HCT116 (cell line): ENCODE measurements at regions not wholly inside any gene's neighbourhood (a gene's known extent, or its start where the extent isn't known, plus 50 kb on each side); places are given as distances from the start of the nearest gene placed in this dataset.

Experiments
- ATAC-seq: fragments of 200-7000 bp; cut with Tn5 transposase; 2 replicates; pipeline ENCODE4 v1.9.1; 2020; ENCODE audit warnings: mild to moderate bottlenecking, moderate library complexity
- BruUV-seq: library from RNA; stranded (reverse); fragments of 400-500 nt; replicated peaks from 2 replicates; lab custom pipeline; 2021; lab: Mats Ljungman, UMichigan
- CTCF ChIA-PET: fragments of 300-600 bp; sonication (Branson Sonifier 250); formaldehyde crosslinking; loops from one replicate; lab custom pipeline; 2021; ENCODE audit warnings: antibody characterized with exemption; lab: Charles Lee
- POLR2A ChIA-PET: fragments of 300-600, 350-600 bp; sonication (Branson Sonifier 250); formaldehyde crosslinking; loops from one replicate; lab custom pipeline; 2021; ENCODE audit warnings: antibody characterized with exemption; lab: Charles Lee
- RAD21 ChIA-PET, 2 experiments: fragments of 300-600 bp; sonication (Branson Sonifier 250); formaldehyde crosslinking; loops; one replicate each; lab custom pipeline; 2023; ENCODE audit warnings: low total read pairs in 2 of 2; ENCODE audit not compliant: uncharacterized antibody in 2 of 2, unreplicated experiment in 2 of 2, low non-redundant PET in 1 of 2; lab: Charles Lee
- DNase-seq: peaks from one replicate; pipeline ENCODE4 v3.0.0-alpha.2; 2010; ENCODE audit warnings: low read depth, low spot score
- H2AFZ ChIP-seq: fragments of 200-600 bp; shearing (Covaris generic), sonication (generic); 2 replicates; pipeline ENCODE4 v1.6.1; 2017; ENCODE audit warnings: low read depth, mixed run types, mixed read lengths, antibody characterized with exemption, low read length; ENCODE audit not compliant: poor library complexity, severe bottlenecking
- H3K27ac ChIP-seq: 2 replicates; pipeline ENCODE4 v1.5.1; 2012; ENCODE audit warnings: low read depth, low read length
- H3K27me3 ChIP-seq: fragments of 200-600 bp; sonication (generic); 2 replicates; pipeline ENCODE4 v1.6.1; 2016; ENCODE audit warnings: mixed run types, low read length, mixed read lengths; ENCODE audit not compliant: insufficient read depth
- H3K36me3 ChIP-seq, 2 experiments: fragments of 200-500 bp in 1 of 2; fragments of 200-600 bp in 1 of 2; sonication (Bioruptor generic) in 1 of 2; sonication (generic) in 1 of 2; 2 replicates each; pipeline versions ENCODE4 v1.5.1 to v1.6.1; 2014 to 2016; ENCODE audit warnings: low read length in 2 of 2, inconsistent platforms in 1 of 2, mixed read lengths in 1 of 2, mixed run types in 1 of 2; ENCODE audit not compliant: insufficient read depth in 2 of 2, control insufficient read depth in 1 of 2
- H3K4me1 ChIP-seq, 2 experiments: fragments of 200-600 bp in 1 of 2; sonication (generic) in 1 of 2; 2 replicates each; pipeline versions ENCODE4 v1.5.1 to v1.6.1; 2012 to 2017; ENCODE audit warnings: low read length in 2 of 2, inconsistent platforms in 1 of 2, mild to moderate bottlenecking in 1 of 2, mixed read lengths in 1 of 2, mixed run types in 1 of 2, moderate library complexity in 1 of 2; ENCODE audit not compliant: insufficient read depth in 2 of 2, control insufficient read depth in 1 of 2
- H3K4me2 ChIP-seq: fragments of 200-600 bp; sonication (generic); 2 replicates; pipeline ENCODE4 v1.6.1; 2017; ENCODE audit warnings: mixed run types, low read length, mixed read lengths
- H3K4me3 ChIP-seq, 2 experiments: fragments of 200-600 bp in 1 of 2; sonication (generic) in 1 of 2; replicated peaks in 1 of 2; 2 replicates each; pipeline ENCODE4 v1.5.1; 2011 to 2016; ENCODE audit warnings: low read length in 2 of 2, control low read depth in 1 of 2, low read depth in 1 of 2, mild to moderate bottlenecking in 1 of 2, mixed read lengths in 1 of 2, mixed run types in 1 of 2
- H3K79me2 ChIP-seq: fragments of 200-600 bp; sonication (generic); 2 replicates; pipeline ENCODE4 v1.6.1; 2017; ENCODE audit warnings: mild to moderate bottlenecking, mixed run types, low read length, moderate library complexity, mixed read lengths; ENCODE audit not compliant: insufficient read depth
- H3K9ac ChIP-seq: fragments of 200-600 bp; sonication (generic); 2 replicates; pipeline ENCODE4 v1.6.1; 2016; ENCODE audit warnings: low read length, mixed read lengths
- H3K9me2 ChIP-seq: fragments of 200-600 bp; sonication (generic), shearing (Covaris generic); 2 replicates; pipeline ENCODE4 v1.6.1; 2017; ENCODE audit warnings: mixed run types, mild to moderate bottlenecking, moderate library complexity; ENCODE audit not compliant: insufficient read depth
- H3K9me3 ChIP-seq, 2 experiments: fragments of 200-500 bp in 1 of 2; fragments of 200-600 bp in 1 of 2; sonication (Bioruptor generic) in 1 of 2; sonication (generic) in 1 of 2; 2 replicates each; pipeline ENCODE4 v1.6.1; 2014 to 2017; ENCODE audit warnings: low read length in 2 of 2, mixed read lengths in 2 of 2, inconsistent platforms in 1 of 2, low read depth in 1 of 2, mild to moderate bottlenecking in 1 of 2, mixed run types in 1 of 2, moderate library complexity in 1 of 2; ENCODE audit not compliant: control insufficient read depth in 1 of 2, insufficient read depth in 1 of 2
- H4K20me1 ChIP-seq: fragments of 200-600 bp; sonication (generic), shearing (Covaris generic); 2 replicates; pipeline ENCODE4 v1.6.1; 2017; ENCODE audit warnings: mixed run types, mild to moderate bottlenecking, moderate library complexity; ENCODE audit not compliant: insufficient read depth
- EZH2phosphoT487 ChIP-seq: fragments of 200-600 bp; IDR thresholded peaks from 2 replicates; pipeline ENCODE4 v1.6.1; 2018; ENCODE audit warnings: antibody characterized with exemption, borderline replicate concordance
- SP1 ChIP-seq: IDR thresholded peaks from 2 replicates; pipeline ENCODE4 v1.6.1; 2012; ENCODE audit warnings: low read depth
- SRF ChIP-seq: IDR thresholded peaks from 2 replicates; pipeline ENCODE4 v1.6.1; 2012; ENCODE audit warnings: low read depth
- intact Hi-C: fragments of 100-400 bp; cut with micrococcal nuclease; formaldehyde crosslinking; loops from 2 replicates; pipeline ENCODE4 v1.10.0; 2022
- TF ChIP-seq, protein P1 (sequence below): IDR thresholded peaks from 2 replicates; pipeline ENCODE4 v1.6.1; 2012; ENCODE audit warnings: low read depth

DNA sequence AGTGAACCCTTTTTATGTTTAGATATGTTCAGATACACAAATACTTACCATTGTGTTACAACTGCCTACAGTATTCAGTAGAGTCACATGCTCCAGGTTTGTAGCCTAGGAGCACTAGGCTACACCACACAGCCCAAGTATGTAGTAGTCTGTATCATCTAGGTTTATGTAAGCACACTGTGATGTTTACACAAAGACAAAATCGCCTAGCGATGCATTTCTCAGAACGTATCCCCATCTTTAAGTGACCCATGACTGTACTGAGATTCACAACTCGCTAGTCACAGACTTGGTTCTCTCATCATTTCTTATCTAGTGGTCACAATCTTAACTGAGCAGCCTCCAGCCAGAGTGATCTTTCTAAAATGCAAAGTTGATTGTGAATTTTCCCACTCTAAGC, 119.2 kb downstream of the RASSF10 start:
- no peak for DNase-seq
- CTCF ChIA-PET, result no interaction called here

DNA sequence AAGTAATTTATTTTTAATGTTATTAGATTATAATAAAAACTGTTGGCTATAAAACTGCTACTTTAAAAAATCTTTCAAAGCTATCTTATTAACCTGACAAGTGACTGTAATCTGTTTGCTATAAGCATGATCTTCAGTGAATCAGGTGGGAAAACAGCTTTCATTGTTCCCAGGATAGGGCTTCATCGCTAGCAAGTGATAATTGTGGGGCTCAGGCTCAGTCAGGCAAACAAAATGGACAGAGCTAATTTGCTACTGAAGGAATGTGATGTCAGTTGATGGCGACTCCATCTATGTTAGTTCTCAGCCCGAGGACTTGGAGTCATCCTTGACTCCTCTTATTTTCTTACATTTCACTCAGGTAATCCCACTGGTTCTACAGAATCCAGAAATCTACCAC, 125.0 kb downstream of the RASSF10 start:
- TF ChIP-seq EZH2phosphoT487, result no peak
- no peak for TF ChIP-seq SRF
- intact Hi-C loops, result no loop called here

More for the DNA sequence above, 119.2 kb downstream of the RASSF10 start:
- no peak overlapping the region for H3K4me3 ChIP-seq
- H3K79me2 ChIP-seq, result no peaks in the 10 kb centered on the region
- H3K4me1 ChIP-seq, result no peaks in the 10 kb centered on the region
- H3K36me3 ChIP-seq, result no peaks in the 10 kb centered on the region
- no peak overlapping the region for H3K9ac ChIP-seq
- no peak for ATAC-seq
- RAD21 ChIA-PET, result no interaction called here
- H4K20me1 ChIP-seq, result no peaks in the 10 kb centered on the region
- H3K27me3 ChIP-seq, result no peaks in the 10 kb centered on the region
- no peak overlapping the region for H3K27ac ChIP-seq
- POLR2A ChIA-PET, result no interaction called here
- no TSS peak for BruUV-seq
- no peaks in the 10 kb centered on the region for H3K9me3 ChIP-seq
- H2AFZ ChIP-seq, result no peak overlapping the region
- no peak overlapping the region for H3K4me2 ChIP-seq
- TF ChIP-seq, protein P1, sequence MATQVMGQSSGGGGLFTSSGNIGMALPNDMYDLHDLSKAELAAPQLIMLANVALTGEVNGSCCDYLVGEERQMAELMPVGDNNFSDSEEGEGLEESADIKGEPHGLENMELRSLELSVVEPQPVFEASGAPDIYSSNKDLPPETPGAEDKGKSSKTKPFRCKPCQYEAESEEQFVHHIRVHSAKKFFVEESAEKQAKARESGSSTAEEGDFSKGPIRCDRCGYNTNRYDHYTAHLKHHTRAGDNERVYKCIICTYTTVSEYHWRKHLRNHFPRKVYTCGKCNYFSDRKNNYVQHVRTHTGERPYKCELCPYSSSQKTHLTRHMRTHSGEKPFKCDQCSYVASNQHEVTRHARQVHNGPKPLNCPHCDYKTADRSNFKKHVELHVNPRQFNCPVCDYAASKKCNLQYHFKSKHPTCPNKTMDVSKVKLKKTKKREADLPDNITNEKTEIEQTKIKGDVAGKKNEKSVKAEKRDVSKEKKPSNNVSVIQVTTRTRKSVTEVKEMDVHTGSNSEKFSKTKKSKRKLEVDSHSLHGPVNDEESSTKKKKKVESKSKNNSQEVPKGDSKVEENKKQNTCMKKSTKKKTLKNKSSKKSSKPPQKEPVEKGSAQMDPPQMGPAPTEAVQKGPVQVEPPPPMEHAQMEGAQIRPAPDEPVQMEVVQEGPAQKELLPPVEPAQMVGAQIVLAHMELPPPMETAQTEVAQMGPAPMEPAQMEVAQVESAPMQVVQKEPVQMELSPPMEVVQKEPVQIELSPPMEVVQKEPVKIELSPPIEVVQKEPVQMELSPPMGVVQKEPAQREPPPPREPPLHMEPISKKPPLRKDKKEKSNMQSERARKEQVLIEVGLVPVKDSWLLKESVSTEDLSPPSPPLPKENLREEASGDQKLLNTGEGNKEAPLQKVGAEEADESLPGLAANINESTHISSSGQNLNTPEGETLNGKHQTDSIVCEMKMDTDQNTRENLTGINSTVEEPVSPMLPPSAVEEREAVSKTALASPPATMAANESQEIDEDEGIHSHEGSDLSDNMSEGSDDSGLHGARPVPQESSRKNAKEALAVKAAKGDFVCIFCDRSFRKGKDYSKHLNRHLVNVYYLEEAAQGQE, result no peak
- TF ChIP-seq SP1, result no peak
- H3K9me2 ChIP-seq, result no peaks in the 10 kb centered on the region
- intact Hi-C loops, result no loop called here

More for the DNA sequence above, 125.0 kb downstream of the RASSF10 start:
- BruUV-seq, result no TSS peak
- no peak for ATAC-seq
- H3K4me3 ChIP-seq, result no peak overlapping the region
- no peaks in the 10 kb centered on the region for H3K27me3 ChIP-seq
- H3K27ac ChIP-seq, result no peak overlapping the region
- no peaks in the 10 kb centered on the region for H3K9me2 ChIP-seq
- ChIA-PET RAD21 (no interaction called here), POLR2A (no interaction called here), CTCF (interaction anchor here (0.9 kb wide), 1 partner anchor 202 kb away, joined by 3 read pairs; no protein-coding TSS in a partner anchor)
- H3K9me3 ChIP-seq, result no peaks in the 10 kb centered on the region
- no peaks in the 10 kb centered on the region for H3K79me2 ChIP-seq
- peaks cover 3 to 28% of the 10 kb centered on the region in 2 experiments; a peak in 3 of 4 replicates for H3K4me1 ChIP-seq
- H3K9ac ChIP-seq, result no peak overlapping the region
- DNase-seq, result no peak
- no peak overlapping the region for H3K4me2 ChIP-seq
- no peaks in the 10 kb centered on the region for H3K36me3 ChIP-seq
- H2AFZ ChIP-seq, result no peak overlapping the region
- no peaks in the 10 kb centered on the region for H4K20me1 ChIP-seq
